ENCODE measurements at regions not wholly inside any gene's neighbourhood (a gene's known extent, or its start where the extent isn't known, plus 50 kb on each side); places are given as distances from the start of the nearest gene placed in this dataset.

DNA sequence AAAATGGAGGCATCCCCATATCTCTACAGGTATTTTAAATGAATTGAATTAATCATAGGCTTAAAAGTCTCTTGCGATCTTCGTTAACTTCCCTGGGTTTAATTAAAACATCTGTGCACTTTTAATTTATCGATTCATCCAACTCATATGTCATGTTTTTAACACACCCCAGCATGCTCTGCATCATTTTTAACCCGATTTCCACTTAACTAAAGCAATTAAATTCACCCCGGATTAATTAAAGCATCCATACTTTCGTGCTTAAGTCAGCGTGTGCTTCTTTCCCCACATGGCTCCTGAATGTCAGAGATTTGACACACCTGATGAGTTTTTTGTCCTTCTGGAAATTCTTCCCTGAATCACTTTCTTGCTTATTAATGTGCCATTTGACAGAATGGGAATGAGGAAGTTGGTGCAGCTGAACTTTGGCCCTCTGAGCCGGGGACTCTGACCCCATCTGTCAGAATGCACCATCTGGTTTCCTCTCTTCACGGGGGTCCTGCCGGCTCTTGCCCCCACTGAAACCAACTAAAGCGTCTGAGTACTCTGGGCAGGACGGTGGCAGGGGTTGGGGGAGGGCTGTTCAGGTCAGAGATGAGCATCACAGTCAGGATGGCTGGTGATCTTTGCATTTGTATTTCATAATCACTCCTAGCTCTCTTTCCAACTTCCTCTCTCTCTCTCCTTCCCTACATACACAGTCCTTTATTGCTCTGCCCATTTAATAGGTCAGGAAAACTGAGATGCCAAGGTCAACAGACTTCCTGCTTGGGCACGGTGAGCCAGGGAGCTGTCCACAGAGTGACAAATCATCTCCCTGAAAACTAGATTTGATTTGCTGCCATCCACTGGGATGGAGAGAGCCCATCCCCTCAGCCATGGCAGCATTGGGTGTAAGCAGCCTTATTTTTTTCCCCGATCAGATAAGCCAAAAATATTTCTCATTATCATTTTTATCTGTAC is 180.3 kb upstream of the WWC1 start:
- Histone ChIP-seq H3K9me3 (replicated peaks; ENCODE audit: low read length) (no peaks in the 10 kb centered on the region), H3K27me3 (ENCODE audit: control insufficient read depth, insufficient read depth, low read length) (no peaks in the 10 kb centered on the region), H3K36me3 (ENCODE audit: insufficient read depth, low read length) (no peaks in the 10 kb centered on the region), H3K4me3 (ENCODE audit: low read length) (no peak overlapping the region), H3K4me2 (ENCODE audit: low read length) (no peak overlapping the region), H3K4me1 (ENCODE audit: control insufficient read depth, insufficient read depth, low read length) (peaks cover under 1% of the 10 kb centered on the region), H3K9ac (ENCODE audit: low read depth, low read length) (no peak overlapping the region)

DNA sequence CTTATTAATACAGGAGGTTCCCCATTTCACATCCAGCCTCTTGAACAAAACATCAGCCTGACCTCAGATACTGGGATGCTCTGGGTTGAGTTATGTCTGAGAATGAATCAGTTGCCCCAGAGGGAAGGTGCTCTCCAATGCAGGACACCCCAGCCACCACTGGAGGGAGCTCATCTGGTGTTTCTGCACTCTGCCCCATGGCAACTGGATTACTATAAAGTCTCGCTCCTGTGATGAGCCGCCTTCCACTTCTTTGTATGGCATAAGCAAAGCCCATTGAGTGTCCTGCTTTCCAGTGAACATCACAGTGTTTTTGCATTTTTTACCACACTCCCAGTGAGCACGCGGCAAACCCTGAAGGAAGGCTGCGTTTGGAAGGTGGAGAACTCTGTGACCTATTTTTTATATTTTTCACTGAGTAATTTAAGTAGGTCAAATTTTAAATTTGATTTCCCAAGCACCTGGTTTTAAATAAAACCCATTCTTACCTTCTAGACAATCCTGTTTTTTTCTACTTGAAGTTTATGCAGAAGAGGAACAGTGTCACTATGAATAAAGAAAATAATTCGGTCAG is 176.9 kb upstream of the WWC1 start:
- no peak overlapping the region for H3K4me2 ChIP-seq (ENCODE audit: low read length)
- no peaks in the 10 kb centered on the region for H3K9me3 ChIP-seq (replicated peaks; ENCODE audit: low read length)
- H3K4me1 ChIP-seq (ENCODE audit: control insufficient read depth, insufficient read depth, low read length), result no peaks in the 10 kb centered on the region
- H3K36me3 ChIP-seq (ENCODE audit: insufficient read depth, low read length), result no peaks in the 10 kb centered on the region
- H3K4me3 ChIP-seq (ENCODE audit: low read length), result no peak overlapping the region
- no peaks in the 10 kb centered on the region for H3K27me3 ChIP-seq (ENCODE audit: control insufficient read depth, insufficient read depth, low read length)
- no peak overlapping the region for H3K9ac ChIP-seq (ENCODE audit: low read depth, low read length)

DNA sequence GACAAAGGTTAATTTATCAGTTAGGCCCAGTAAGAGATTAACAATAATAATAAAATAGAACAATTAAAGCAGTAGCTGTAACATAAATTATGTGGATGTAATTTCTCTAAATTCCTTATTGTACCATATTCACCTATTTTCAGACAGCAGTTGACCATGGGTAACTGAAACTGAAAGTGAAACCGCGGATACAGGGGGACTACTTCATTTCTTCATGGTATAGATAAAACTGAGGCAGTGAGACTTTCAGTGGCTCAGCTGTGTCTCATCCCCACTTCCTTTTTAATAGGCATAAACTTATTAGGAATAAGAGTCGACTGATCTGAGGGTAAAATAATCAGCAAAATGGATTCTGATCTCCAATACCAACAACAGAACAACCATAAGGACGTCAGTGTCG is 174.0 kb upstream of the WWC1 start:
- Histone ChIP-seq H3K27me3 (ENCODE audit: control insufficient read depth, insufficient read depth, low read length) (no peaks in the 10 kb centered on the region), H3K36me3 (ENCODE audit: insufficient read depth, low read length) (no peaks in the 10 kb centered on the region), H3K9ac (ENCODE audit: low read depth, low read length) (no peak overlapping the region), H3K4me1 (ENCODE audit: control insufficient read depth, insufficient read depth, low read length) (no peaks in the 10 kb centered on the region), H3K4me2 (ENCODE audit: low read length) (no peak overlapping the region), H3K9me3 (replicated peaks; ENCODE audit: low read length) (no peaks in the 10 kb centered on the region), H3K4me3 (ENCODE audit: low read length) (no peak overlapping the region)

DNA sequence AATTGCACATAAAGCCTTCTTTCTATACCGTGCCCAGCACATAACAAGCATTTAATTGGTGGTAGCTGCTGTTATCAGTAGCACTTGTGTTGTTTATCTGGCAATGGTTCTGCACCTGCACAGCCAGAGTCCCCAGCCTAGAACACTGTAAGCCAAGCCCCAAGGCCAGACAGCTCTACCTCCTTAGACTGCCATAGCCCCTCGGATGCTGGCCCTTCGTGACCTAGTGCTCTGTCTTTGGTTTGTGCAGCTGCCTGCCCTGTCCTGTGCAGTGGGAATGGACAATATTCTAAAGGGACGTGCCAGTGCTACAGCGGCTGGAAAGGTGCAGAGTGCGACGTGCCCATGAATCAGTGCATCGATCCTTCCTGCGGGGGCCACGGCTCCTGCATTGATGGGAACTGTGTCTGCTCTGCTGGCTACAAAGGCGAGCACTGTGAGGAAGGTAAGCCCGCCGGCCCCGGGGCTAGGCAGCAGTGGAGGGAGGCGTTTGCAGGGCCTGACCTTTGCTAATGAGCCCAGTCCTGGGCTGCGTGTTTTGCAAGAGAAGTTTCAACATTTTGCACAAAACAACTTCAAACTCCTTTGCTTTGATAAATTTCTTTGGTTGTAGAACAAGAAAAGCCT is 173.3 kb upstream of the WWC1 start:
- Histone ChIP-seq H3K9me3 (replicated peaks; ENCODE audit: low read length) (no peaks in the 10 kb centered on the region), H3K27me3 (ENCODE audit: control insufficient read depth, insufficient read depth, low read length) (no peaks in the 10 kb centered on the region), H3K9ac (ENCODE audit: low read depth, low read length) (no peak overlapping the region), H3K4me1 (ENCODE audit: control insufficient read depth, insufficient read depth, low read length) (no peaks in the 10 kb centered on the region), H3K4me2 (ENCODE audit: low read length) (no peak overlapping the region), H3K36me3 (ENCODE audit: insufficient read depth, low read length) (no peaks in the 10 kb centered on the region), H3K4me3 (ENCODE audit: low read length) (no peak overlapping the region)

DNA sequence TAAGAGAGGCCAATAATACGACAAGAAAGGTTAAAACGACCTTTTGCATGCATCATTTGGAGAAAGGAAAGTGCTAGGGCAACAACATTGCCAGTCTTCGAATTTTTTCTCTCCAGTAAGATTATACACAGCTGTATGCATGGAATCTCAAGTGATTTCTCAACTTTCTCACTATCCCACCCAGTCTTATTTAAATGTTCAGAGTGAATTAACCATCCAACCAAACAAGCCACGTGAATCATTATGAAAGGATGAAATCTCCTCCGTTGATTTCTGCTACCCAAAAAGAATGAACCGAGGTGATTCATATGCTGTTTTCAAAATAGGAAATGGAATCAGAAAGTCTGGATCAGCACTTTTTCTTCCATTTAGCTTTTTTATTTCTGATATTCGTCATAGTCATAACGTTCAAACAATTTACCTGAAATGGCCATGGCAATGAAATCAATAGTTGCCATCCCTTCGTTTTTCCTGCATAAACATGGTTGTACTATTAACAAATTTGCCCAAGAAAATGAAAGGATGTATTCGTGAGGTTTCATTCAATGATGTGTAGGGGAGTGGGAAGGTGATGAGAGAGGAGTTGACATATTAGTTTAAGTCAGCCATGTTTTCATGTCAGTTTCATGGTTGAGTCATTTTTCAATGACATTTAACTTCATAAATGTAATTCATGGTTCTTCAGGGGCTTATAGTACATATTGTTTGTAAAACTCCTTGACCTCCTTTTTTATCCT is 170.9 kb upstream of the WWC1 start:
- H3K36me3 ChIP-seq (ENCODE audit: insufficient read depth, low read length), result no peaks in the 10 kb centered on the region
- no peaks in the 10 kb centered on the region for H3K27me3 ChIP-seq (ENCODE audit: control insufficient read depth, insufficient read depth, low read length)
- H3K4me2 ChIP-seq (ENCODE audit: low read length), result no peak overlapping the region
- no peak overlapping the region for H3K4me3 ChIP-seq (ENCODE audit: low read length)
- H3K9ac ChIP-seq (ENCODE audit: low read depth, low read length), result no peak overlapping the region
- no peaks in the 10 kb centered on the region for H3K9me3 ChIP-seq (replicated peaks; ENCODE audit: low read length)
- no peaks in the 10 kb centered on the region for H3K4me1 ChIP-seq (ENCODE audit: control insufficient read depth, insufficient read depth, low read length)

DNA sequence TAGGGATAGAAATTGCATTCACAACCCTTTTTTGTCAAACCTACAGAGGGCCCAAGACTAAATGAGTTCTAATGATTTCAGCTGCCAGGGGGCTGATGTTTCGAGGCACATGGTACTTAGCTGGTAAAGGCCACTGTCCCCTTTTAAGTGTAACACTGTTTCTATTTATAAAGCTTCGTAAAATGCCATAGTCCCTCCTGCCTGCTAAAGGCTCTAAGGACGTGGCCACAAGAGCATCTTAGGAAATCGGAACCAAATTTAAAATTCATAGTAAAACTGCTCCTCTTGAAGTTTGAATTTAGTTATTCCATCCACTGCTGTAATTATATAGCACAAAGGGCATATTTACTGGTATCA is 170.3 kb upstream of the WWC1 start:
- Histone ChIP-seq H3K27me3 (ENCODE audit: control insufficient read depth, insufficient read depth, low read length) (no peaks in the 10 kb centered on the region), H3K9ac (ENCODE audit: low read depth, low read length) (no peak overlapping the region), H3K4me3 (ENCODE audit: low read length) (no peak overlapping the region), H3K4me1 (ENCODE audit: control insufficient read depth, insufficient read depth, low read length) (no peaks in the 10 kb centered on the region), H3K4me2 (ENCODE audit: low read length) (no peak overlapping the region), H3K36me3 (ENCODE audit: insufficient read depth, low read length) (no peaks in the 10 kb centered on the region), H3K9me3 (replicated peaks; ENCODE audit: low read length) (no peaks in the 10 kb centered on the region)

DNA sequence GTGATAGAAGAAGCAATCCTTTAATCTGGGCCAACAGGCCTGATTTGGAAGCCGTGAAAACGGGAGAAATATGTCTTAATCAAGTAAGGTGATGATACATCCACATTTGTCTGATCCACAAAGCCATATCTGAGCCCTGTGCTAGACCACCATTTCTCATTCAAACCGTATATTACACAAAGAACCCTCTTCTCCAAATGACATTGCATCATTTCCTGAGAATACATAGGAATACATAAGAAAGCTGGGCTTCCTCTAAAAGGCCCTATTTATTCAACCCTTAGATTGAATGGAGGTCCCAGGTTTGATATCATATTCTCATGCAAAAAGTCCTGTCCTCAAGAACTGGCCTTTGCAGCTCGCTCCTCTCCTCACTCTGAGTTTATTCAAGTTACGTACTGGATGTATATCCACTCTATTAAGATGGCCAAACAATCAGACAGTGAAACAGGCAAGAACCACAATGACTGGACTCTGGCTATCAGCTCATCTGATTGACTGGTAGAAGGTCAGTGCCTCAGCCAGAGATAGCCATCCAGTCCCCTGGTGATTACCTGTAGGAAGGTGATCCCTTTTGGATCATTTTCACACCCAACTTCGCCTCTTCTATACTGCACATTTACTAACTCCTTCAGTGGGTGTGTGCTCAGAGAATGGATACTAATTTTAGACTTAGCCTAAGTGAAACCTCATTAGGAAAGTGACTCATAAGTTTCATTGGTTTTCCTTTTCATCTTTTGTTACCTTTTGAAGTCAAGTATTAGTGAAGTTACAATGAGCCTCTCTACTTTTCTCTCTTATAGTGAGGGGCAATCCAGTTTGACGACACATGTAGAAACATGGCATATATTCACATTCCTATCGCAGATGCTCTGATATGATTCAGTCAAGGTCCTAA is 167.6 kb upstream of the WWC1 start:
- Histone ChIP-seq H3K4me3 (ENCODE audit: low read length) (no peak overlapping the region), H3K27me3 (ENCODE audit: control insufficient read depth, insufficient read depth, low read length) (no peaks in the 10 kb centered on the region), H3K36me3 (ENCODE audit: insufficient read depth, low read length) (no peaks in the 10 kb centered on the region), H3K4me2 (ENCODE audit: low read length) (no peak overlapping the region), H3K4me1 (ENCODE audit: control insufficient read depth, insufficient read depth, low read length) (no peaks in the 10 kb centered on the region), H3K9me3 (replicated peaks; ENCODE audit: low read length) (no peaks in the 10 kb centered on the region), H3K9ac (ENCODE audit: low read depth, low read length) (no peak overlapping the region)

DNA sequence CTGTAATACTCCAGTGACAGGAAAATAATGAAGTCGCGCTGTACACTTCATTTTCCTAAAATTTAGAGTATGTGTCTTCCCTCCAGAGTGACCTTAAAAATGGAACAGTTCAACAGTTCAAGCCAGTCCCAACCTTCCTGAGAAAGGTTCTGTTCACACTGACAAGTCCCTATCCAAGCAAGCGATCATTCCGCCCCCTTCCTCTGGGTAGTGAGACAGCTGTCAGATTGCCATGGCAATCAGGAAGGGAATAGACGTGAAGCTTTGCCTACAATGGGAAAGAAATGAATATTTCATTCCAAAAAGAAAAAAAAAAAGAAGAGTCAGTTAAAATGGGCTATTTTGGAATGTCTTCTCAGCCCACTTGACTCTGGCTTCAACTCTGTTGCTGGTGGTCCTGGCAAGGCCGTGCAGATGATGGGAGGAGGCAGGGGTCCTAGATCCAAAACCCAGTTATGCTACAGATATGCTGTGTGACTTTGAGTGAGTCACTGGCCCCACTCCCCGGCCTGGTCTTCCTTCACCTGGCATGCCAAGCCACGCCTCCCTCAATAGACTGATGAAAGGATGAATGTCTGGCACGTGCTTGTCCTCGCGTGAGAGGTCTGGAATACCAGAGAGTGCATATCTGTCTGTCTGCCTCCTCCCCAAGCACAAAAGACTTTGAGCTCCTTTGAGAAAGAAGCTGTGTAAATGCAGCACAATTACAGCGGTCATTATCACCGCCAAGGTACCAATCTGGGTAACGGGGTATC is 165.8 kb upstream of the WWC1 start:
- no peak overlapping the region for H3K4me2 ChIP-seq (ENCODE audit: low read length)
- H3K9me3 ChIP-seq (replicated peaks; ENCODE audit: low read length), result no peaks in the 10 kb centered on the region
- H3K36me3 ChIP-seq (ENCODE audit: insufficient read depth, low read length), result no peaks in the 10 kb centered on the region
- H3K4me1 ChIP-seq (ENCODE audit: control insufficient read depth, insufficient read depth, low read length), result no peaks in the 10 kb centered on the region
- H3K4me3 ChIP-seq (ENCODE audit: low read length), result no peak overlapping the region
- no peaks in the 10 kb centered on the region for H3K27me3 ChIP-seq (ENCODE audit: control insufficient read depth, insufficient read depth, low read length)
- H3K9ac ChIP-seq (ENCODE audit: low read depth, low read length), result no peak overlapping the region

DNA sequence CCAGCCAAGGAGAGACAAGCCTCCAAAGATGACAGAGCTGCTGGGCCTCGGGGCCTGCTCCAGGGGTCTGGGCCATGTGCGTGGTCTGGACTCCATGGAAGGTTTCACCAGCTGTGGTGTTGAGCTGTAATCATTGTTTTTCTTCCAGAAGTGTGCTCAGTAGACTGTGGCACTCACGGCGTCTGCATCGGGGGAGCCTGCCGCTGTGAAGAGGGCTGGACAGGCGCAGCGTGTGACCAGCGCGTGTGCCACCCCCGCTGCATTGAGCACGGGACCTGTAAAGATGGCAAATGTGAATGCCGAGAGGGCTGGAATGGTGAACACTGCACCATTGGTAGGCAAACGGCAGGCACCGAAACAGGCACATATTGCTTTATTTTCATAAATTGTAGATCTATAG is 164.8 kb upstream of the WWC1 start:
- Histone ChIP-seq H3K9me3 (replicated peaks; ENCODE audit: low read length) (no peaks in the 10 kb centered on the region), H3K36me3 (ENCODE audit: insufficient read depth, low read length) (no peaks in the 10 kb centered on the region), H3K4me3 (ENCODE audit: low read length) (no peak overlapping the region), H3K4me2 (ENCODE audit: low read length) (no peak overlapping the region), H3K9ac (ENCODE audit: low read depth, low read length) (no peak overlapping the region), H3K4me1 (ENCODE audit: control insufficient read depth, insufficient read depth, low read length) (no peaks in the 10 kb centered on the region), H3K27me3 (ENCODE audit: control insufficient read depth, insufficient read depth, low read length) (no peaks in the 10 kb centered on the region)

DNA sequence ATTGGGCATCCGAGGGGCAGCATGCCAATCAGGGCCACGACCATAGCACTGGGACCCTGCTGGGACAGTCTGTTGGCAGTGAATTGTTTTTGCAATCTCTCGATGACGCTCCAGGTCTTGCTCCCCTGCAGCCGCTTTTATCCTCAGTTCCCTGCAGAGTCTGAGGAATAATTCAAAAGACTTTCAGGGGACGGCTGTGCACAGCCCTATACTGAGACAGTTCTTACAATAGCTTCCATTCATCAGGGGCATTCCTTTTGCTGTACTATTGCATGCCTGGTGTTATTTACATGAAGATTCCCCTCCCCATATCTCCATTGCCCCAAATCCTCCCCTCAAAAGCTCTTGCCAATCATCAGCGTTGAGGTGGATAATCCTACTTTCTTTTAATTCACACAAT is 163.3 kb upstream of the WWC1 start:
- Histone ChIP-seq H3K9me3 (replicated peaks; ENCODE audit: low read length) (no peaks in the 10 kb centered on the region), H3K36me3 (ENCODE audit: insufficient read depth, low read length) (no peaks in the 10 kb centered on the region), H3K4me1 (ENCODE audit: control insufficient read depth, insufficient read depth, low read length) (no peaks in the 10 kb centered on the region), H3K27me3 (ENCODE audit: control insufficient read depth, insufficient read depth, low read length) (no peaks in the 10 kb centered on the region), H3K9ac (ENCODE audit: low read depth, low read length) (no peak overlapping the region), H3K4me2 (ENCODE audit: low read length) (no peak overlapping the region), H3K4me3 (ENCODE audit: low read length) (no peak overlapping the region)
